BJ (cell line): ENCODE measurements at regions not wholly inside any gene's neighbourhood (a gene's known extent, or its start where the extent isn't known, plus 50 kb on each side); places are given as distances from the start of the nearest gene placed in this dataset.

Experiments
- CTCF ChIA-PET: fragments of 350-600 bp; formaldehyde crosslinking; extraction: SDS; loops from one replicate; lab custom pipeline; 2021; ENCODE audit warnings: antibody characterized with exemption, inconsistent platforms; lab: Yijun Ruan, JAX
- POLR2A ChIA-PET: fragments of 300-600 bp; sonication (Branson Sonifier 250); formaldehyde crosslinking; extraction: SDS; loops from one replicate; lab custom pipeline; 2021; ENCODE audit warnings: antibody characterized with exemption; lab: Charles Lee
- DNase-seq: peaks from one replicate; pipeline ENCODE4 v3.0.0-alpha.2; 2011; ENCODE audit warnings: low read depth
- H3K27me3 ChIP-seq: 2 replicates; pipeline ENCODE4 v1.6.0; 2011; ENCODE audit warnings: low read length; ENCODE audit not compliant: control insufficient read depth, insufficient read depth
- H3K36me3 ChIP-seq: 2 replicates; pipeline ENCODE4 v1.5.1; 2011; ENCODE audit warnings: low read length; ENCODE audit not compliant: control insufficient read depth, insufficient read depth
- H3K4me3 ChIP-seq: 2 replicates; pipeline ENCODE4 v1.5.1; 2011; ENCODE audit warnings: low read depth, mild to moderate bottlenecking, control low read depth, low read length
- TF ChIP-seq, protein P1 (sequence below): IDR thresholded peaks from 2 replicates; pipeline ENCODE4 v1.5.1; 2011; ENCODE audit warnings: low read depth, mild to moderate bottlenecking, control low read depth, inconsistent platforms, low read length, moderate library complexity; ENCODE audit not compliant: insufficient read depth

DNA sequence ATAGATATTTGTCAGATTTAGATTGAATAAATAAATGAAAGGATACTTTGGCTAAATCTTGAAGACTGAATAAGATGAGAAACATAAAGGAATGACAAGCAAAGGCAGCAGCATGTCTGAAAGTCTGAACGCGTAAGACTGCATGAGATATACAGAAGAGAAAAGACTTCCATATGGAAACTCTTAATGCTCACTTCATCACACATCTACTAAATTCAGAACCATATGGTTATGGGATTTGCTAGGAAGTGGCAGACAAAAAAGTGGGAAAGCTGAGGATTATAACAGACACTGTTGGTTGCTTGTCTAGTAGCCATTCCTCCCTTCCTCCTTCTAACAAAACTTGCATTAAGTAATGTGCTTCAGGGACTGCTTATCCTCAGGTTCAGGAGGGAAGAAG lies 446.7 kb downstream of the KCTD12 start:
- ChIA-PET CTCF (no interaction called here), POLR2A (no interaction called here)
- Histone ChIP-seq H3K36me3 (no peaks in the 10 kb centered on the region), H3K4me3 (no peak overlapping the region), H3K27me3 (no peaks in the 10 kb centered on the region)
- TF ChIP-seq, protein P1, sequence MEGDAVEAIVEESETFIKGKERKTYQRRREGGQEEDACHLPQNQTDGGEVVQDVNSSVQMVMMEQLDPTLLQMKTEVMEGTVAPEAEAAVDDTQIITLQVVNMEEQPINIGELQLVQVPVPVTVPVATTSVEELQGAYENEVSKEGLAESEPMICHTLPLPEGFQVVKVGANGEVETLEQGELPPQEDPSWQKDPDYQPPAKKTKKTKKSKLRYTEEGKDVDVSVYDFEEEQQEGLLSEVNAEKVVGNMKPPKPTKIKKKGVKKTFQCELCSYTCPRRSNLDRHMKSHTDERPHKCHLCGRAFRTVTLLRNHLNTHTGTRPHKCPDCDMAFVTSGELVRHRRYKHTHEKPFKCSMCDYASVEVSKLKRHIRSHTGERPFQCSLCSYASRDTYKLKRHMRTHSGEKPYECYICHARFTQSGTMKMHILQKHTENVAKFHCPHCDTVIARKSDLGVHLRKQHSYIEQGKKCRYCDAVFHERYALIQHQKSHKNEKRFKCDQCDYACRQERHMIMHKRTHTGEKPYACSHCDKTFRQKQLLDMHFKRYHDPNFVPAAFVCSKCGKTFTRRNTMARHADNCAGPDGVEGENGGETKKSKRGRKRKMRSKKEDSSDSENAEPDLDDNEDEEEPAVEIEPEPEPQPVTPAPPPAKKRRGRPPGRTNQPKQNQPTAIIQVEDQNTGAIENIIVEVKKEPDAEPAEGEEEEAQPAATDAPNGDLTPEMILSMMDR, result no peak
- DNase-seq, result no peak

DNA sequence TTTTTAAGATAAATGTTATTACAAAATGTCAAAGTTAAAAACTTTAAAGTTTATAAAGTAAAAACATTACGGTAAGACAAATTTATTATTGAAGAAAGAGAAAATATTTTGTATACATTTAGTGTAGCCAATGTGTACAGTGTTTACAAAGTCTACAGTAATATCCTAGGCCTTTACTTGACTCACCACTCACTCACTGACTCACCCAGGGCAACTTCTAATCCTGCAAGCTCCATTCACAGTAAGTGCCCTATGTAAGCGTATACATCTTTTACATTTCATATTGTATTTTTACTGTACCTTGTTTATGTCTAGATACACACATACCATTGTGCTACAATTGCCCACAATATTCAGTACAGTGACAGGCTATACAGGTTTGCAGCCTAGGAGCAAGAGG lies 448.2 kb downstream of the KCTD12 start:
- ChIA-PET CTCF (interaction anchor here (0.6 kb wide), 1 partner anchor 15 kb away, joined by 4 read pairs; no protein-coding TSS in a partner anchor), POLR2A (no interaction called here)
- H3K36me3 ChIP-seq, result no peaks in the 10 kb centered on the region
- TF ChIP-seq, protein P1, result no peak
- no peak overlapping the region for H3K4me3 ChIP-seq
- no peaks in the 10 kb centered on the region for H3K27me3 ChIP-seq
- no peak for DNase-seq

DNA sequence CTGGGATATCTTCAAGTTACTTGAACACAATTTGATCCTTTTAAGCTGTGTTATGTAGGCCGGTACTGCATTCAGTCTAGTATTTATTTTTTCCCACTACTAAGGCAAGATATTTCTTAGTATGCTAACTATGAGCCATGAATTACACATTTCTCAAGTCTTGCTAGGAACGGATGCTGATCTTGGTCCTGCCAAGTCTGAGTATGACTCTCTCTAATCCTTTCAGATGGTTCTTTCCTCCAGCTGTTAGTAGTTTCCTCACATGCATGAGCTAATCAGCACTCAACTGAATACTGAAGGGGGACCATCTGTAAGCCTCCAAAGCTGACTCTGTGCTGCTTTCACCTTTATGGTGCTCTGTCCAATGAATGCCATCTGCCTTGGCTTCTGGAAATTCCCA lies 460.3 kb downstream of the KCTD12 start:
- ChIA-PET CTCF (interaction anchor here (0.7 kb wide), 1 partner anchor 554 kb away, joined by 3 read pairs; no protein-coding TSS in a partner anchor), POLR2A (no interaction called here)
- TF ChIP-seq, protein P1, result no peak
- Histone ChIP-seq H3K36me3 (no peaks in the 10 kb centered on the region), H3K27me3 (no peaks in the 10 kb centered on the region), H3K4me3 (no peak overlapping the region)
- DNase-seq, result no peak

DNA sequence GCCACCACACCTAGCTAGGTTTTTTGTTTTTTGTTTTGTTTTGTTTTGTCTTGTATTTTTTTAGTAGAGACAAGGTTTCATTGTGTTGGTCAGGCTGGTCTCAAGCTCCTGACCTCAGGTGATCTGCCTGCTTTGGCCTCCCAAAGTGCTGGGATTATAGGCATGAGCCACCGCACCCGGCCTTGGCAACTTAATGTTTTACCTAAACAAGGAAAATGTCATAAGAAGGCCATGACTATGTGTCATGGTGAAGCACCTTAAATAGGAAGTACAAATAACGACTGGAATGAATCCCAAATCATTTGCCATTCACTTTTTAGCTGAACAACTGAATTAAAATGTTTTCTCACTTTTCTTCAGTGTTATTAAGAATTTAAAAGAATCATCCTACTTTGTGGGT lies 465.2 kb downstream of the KCTD12 start:
- Histone ChIP-seq H3K27me3 (no peaks in the 10 kb centered on the region), H3K36me3 (no peaks in the 10 kb centered on the region), H3K4me3 (no peak overlapping the region)
- ChIA-PET POLR2A (no interaction called here), CTCF (interaction anchor here (0.9 kb wide), 1 partner anchor 53 kb away, joined by 3 read pairs; no protein-coding TSS in a partner anchor)
- TF ChIP-seq, protein P1, result no peak
- DNase-seq, result no peak

DNA sequence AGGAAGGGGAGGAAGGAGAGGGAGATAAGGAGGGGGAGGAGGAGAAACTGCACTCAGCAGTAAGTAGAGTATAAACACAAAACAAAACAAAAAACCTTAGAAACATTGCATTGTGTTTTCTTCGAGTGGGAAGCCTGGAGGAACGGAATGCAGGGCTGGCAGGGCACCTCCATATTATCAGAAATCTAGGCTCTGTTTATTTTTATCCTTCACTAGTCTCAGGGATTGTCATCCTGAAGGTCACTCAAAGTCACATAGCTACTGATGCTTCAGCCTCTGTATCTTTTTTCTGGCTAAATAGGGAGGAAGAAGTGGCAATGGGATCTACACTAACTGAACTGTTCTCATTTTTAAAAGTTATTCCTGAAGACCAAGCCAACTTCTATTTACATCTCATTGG lies 467.8 kb downstream of the KCTD12 start:
- ChIA-PET POLR2A (no interaction called here), CTCF (no interaction called here)
- no peaks in the 10 kb centered on the region for H3K27me3 ChIP-seq
- TF ChIP-seq, protein P1, result no peak
- no peak overlapping the region for H3K4me3 ChIP-seq
- H3K36me3 ChIP-seq, result no peaks in the 10 kb centered on the region
- no peak for DNase-seq
